ENCODE measurements at regions not wholly inside any gene's neighbourhood (a gene's known extent, or its start where the extent isn't known, plus 50 kb on each side); places are given as distances from the start of the nearest gene placed in this dataset.

- 100% methylated on average over 1 of the region's 4 CpGs for WGBS (ENCODE audit: extremely low coverage, insufficient coverage, low lambda C conversion rate)
- Histone ChIP-seq H3K4me2 (ENCODE audit: low read length) (no peak overlapping the region), H3K27ac (ENCODE audit: low read depth, low read length) (no peak overlapping the region), H2BK5ac (ENCODE audit: low read length) (no peak overlapping the region), H2BK15ac (replicated peaks; ENCODE audit: low read depth) (no peak overlapping the region), H2BK120ac (ENCODE audit: low read depth, low read length) (no peak overlapping the region), H3K4ac (ENCODE audit: low read depth, low read length) (no peak overlapping the region), H3K56ac (ENCODE audit: low read length) (no peak overlapping the region), H3K9ac (ENCODE audit: low read length) (no peak overlapping the region), H2AK5ac (ENCODE audit: low read length) (no peak overlapping the region), H3K79me1 (ENCODE audit: low read length) (no peaks in the 10 kb centered on the region), H4K5ac (ENCODE audit: low read length) (no peak overlapping the region), H4K8ac (ENCODE audit: low read depth, low read length) (no peak overlapping the region), H3K23ac (ENCODE audit: low read length) (no peak overlapping the region), H3K4me3 (ENCODE audit: low read length) (no peak overlapping the region), H3K27me3 (ENCODE audit: insufficient read depth, low read length, poor library complexity) (no peaks in the 10 kb centered on the region), H3K18ac (ENCODE audit: low read length) (no peak overlapping the region), H3K36me3 (ENCODE audit: control insufficient read depth, insufficient read depth, low read length) (no peaks in the 10 kb centered on the region), H3K79me2 (ENCODE audit: control insufficient read depth, insufficient read depth, low read length) (no peaks in the 10 kb centered on the region), H3K4me1 (ENCODE audit: control insufficient read depth, low read depth, low read length) (no peaks in the 10 kb centered on the region)
- DNase-seq: no peak
These were observed 244.1 kb downstream of the LPIN1 start for GRCh38 chr2:11990576-11990975.

DNA sequence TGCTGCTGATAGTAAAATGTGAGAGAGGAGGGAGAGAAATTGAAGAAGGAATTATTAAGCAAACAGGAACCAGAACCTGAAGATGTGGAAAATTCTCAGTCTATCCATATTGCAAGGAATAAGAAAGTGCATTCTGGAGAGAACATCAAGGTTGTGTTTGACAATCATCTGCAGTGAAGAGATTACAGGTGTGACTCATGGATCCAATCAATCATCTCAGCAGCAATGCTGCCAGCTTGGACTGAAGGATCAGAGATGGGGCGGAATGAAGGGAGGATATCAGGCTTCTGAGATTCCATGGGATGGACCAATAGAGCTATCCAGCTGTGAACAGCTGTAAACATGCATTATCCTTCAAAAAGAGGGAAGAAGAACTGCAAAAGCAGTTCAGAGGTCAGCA, 247.3 kb downstream of the LPIN1 start:
- DNase-seq: no peak
- no peak overlapping the region for H3K56ac ChIP-seq (ENCODE audit: low read length)
- H2AK5ac ChIP-seq (ENCODE audit: low read length): no peak overlapping the region
- no peak overlapping the region for H2BK15ac ChIP-seq (replicated peaks; ENCODE audit: low read depth)
- H2BK120ac ChIP-seq (ENCODE audit: low read depth, low read length): no peak overlapping the region
- no peaks in the 10 kb centered on the region for H3K27me3 ChIP-seq (ENCODE audit: insufficient read depth, low read length, poor library complexity)
- no peak overlapping the region for H3K18ac ChIP-seq (ENCODE audit: low read length)
- H3K79me1 ChIP-seq (ENCODE audit: low read length): no peaks in the 10 kb centered on the region
- no peak overlapping the region for H4K5ac ChIP-seq (ENCODE audit: low read length)
- no peak overlapping the region for H3K4me3 ChIP-seq (ENCODE audit: low read length)
- H4K8ac ChIP-seq (ENCODE audit: low read depth, low read length): no peak overlapping the region
- no peak overlapping the region for H3K9ac ChIP-seq (ENCODE audit: low read length)
- no peak overlapping the region for H3K4me2 ChIP-seq (ENCODE audit: low read length)
- WGBS (ENCODE audit: extremely low coverage, insufficient coverage, low lambda C conversion rate): no CpG with 5 or more reads among the region's 1 CpG
- H2BK5ac ChIP-seq (ENCODE audit: low read length): no peak overlapping the region
- no peaks in the 10 kb centered on the region for H3K79me2 ChIP-seq (ENCODE audit: control insufficient read depth, insufficient read depth, low read length)
- H3K4ac ChIP-seq (ENCODE audit: low read depth, low read length): no peak overlapping the region
- H3K27ac ChIP-seq (ENCODE audit: low read depth, low read length): no peak overlapping the region
- H3K4me1 ChIP-seq (ENCODE audit: control insufficient read depth, low read depth, low read length): no peaks in the 10 kb centered on the region
- no peak overlapping the region for H3K23ac ChIP-seq (ENCODE audit: low read length)
- H3K36me3 ChIP-seq (ENCODE audit: control insufficient read depth, insufficient read depth, low read length): no peaks in the 10 kb centered on the region

GRCh38 chr2:11995456-11995855, 249.0 kb downstream of the LPIN1 start:
- no peak overlapping the region for H4K8ac ChIP-seq (ENCODE audit: low read depth, low read length)
- no peaks in the 10 kb centered on the region for H3K4me1 ChIP-seq (ENCODE audit: control insufficient read depth, low read depth, low read length)
- no peaks in the 10 kb centered on the region for H3K27me3 ChIP-seq (ENCODE audit: insufficient read depth, low read length, poor library complexity)
- no peaks in the 10 kb centered on the region for H3K36me3 ChIP-seq (ENCODE audit: control insufficient read depth, insufficient read depth, low read length)
- H3K4ac ChIP-seq (ENCODE audit: low read depth, low read length): no peak overlapping the region
- no peaks in the 10 kb centered on the region for H3K79me2 ChIP-seq (ENCODE audit: control insufficient read depth, insufficient read depth, low read length)
- no peak for DNase-seq
- H2BK15ac ChIP-seq (replicated peaks; ENCODE audit: low read depth): no peak overlapping the region
- no peak overlapping the region for H3K27ac ChIP-seq (ENCODE audit: low read depth, low read length)
- H3K4me2 ChIP-seq (ENCODE audit: low read length): no peak overlapping the region
- no peak overlapping the region for H4K5ac ChIP-seq (ENCODE audit: low read length)
- no peak overlapping the region for H3K23ac ChIP-seq (ENCODE audit: low read length)
- no peak overlapping the region for H2AK5ac ChIP-seq (ENCODE audit: low read length)
- H3K18ac ChIP-seq (ENCODE audit: low read length): no peak overlapping the region
- no peak overlapping the region for H2BK5ac ChIP-seq (ENCODE audit: low read length)
- no peaks in the 10 kb centered on the region for H3K79me1 ChIP-seq (ENCODE audit: low read length)
- H3K4me3 ChIP-seq (ENCODE audit: low read length): no peak overlapping the region
- no peak overlapping the region for H3K56ac ChIP-seq (ENCODE audit: low read length)
- no peak overlapping the region for H2BK120ac ChIP-seq (ENCODE audit: low read depth, low read length)
- H3K9ac ChIP-seq (ENCODE audit: low read length): no peak overlapping the region

DNA sequence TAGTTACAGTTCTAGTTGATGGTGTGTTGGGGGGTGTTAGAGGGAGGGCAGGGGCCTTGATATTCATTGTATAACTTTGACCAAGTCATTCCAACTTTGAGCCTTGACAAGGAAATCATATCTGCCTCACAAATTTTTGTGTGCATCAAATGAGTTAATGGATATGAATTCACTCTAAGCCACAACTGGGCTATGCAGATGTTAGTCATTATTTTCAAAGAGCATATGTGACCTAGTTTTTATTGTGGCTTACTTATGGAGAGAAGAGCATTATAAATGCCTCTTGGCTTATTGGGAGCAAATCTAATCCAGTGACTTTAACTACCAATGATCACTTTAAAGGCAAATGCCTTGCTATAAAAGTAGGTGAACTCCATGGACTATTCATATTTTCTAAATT, 250.2 kb downstream of the LPIN1 start:
- no peak overlapping the region for H3K9ac ChIP-seq (ENCODE audit: low read length)
- H3K79me1 ChIP-seq (ENCODE audit: low read length): no peaks in the 10 kb centered on the region
- H3K27me3 ChIP-seq (ENCODE audit: insufficient read depth, low read length, poor library complexity): no peaks in the 10 kb centered on the region
- H2AK5ac ChIP-seq (ENCODE audit: low read length): no peak overlapping the region
- H2BK15ac ChIP-seq (replicated peaks; ENCODE audit: low read depth): no peak overlapping the region
- H3K27ac ChIP-seq (ENCODE audit: low read depth, low read length): no peak overlapping the region
- H3K23ac ChIP-seq (ENCODE audit: low read length): no peak overlapping the region
- H3K36me3 ChIP-seq (ENCODE audit: control insufficient read depth, insufficient read depth, low read length): no peaks in the 10 kb centered on the region
- no peak overlapping the region for H3K4me2 ChIP-seq (ENCODE audit: low read length)
- no peak overlapping the region for H2BK120ac ChIP-seq (ENCODE audit: low read depth, low read length)
- H3K4me3 ChIP-seq (ENCODE audit: low read length): no peak overlapping the region
- no peaks in the 10 kb centered on the region for H3K79me2 ChIP-seq (ENCODE audit: control insufficient read depth, insufficient read depth, low read length)
- DNase-seq: no peak
- H4K5ac ChIP-seq (ENCODE audit: low read length): no peak overlapping the region
- no peak overlapping the region for H2BK5ac ChIP-seq (ENCODE audit: low read length)
- H3K56ac ChIP-seq (ENCODE audit: low read length): no peak overlapping the region
- no peak overlapping the region for H3K4ac ChIP-seq (ENCODE audit: low read depth, low read length)
- no peak overlapping the region for H3K18ac ChIP-seq (ENCODE audit: low read length)
- no peak overlapping the region for H4K8ac ChIP-seq (ENCODE audit: low read depth, low read length)
- no peaks in the 10 kb centered on the region for H3K4me1 ChIP-seq (ENCODE audit: control insufficient read depth, low read depth, low read length)

GRCh38 chr2:11997142-11997541, 250.7 kb downstream of the LPIN1 start:
- H3K27ac ChIP-seq (ENCODE audit: low read depth, low read length): no peak overlapping the region
- no peaks in the 10 kb centered on the region for H3K27me3 ChIP-seq (ENCODE audit: insufficient read depth, low read length, poor library complexity)
- H2BK120ac ChIP-seq (ENCODE audit: low read depth, low read length): no peak overlapping the region

GRCh38 chr2:11998218-11998617, 251.8 kb downstream of the LPIN1 start:
- Histone ChIP-seq H3K27me3 (ENCODE audit: insufficient read depth, low read length, poor library complexity) (no peaks in the 10 kb centered on the region), H3K18ac (ENCODE audit: low read length) (no peak overlapping the region), H3K36me3 (ENCODE audit: control insufficient read depth, insufficient read depth, low read length) (no peaks in the 10 kb centered on the region), H2BK15ac (replicated peaks; ENCODE audit: low read depth) (no peak overlapping the region), H2BK5ac (ENCODE audit: low read length) (no peak overlapping the region), H3K4me1 (ENCODE audit: control insufficient read depth, low read depth, low read length) (no peaks in the 10 kb centered on the region), H3K4me3 (ENCODE audit: low read length) (no peak overlapping the region), H4K5ac (ENCODE audit: low read length) (no peak overlapping the region), H3K4me2 (ENCODE audit: low read length) (no peak overlapping the region), H3K27ac (ENCODE audit: low read depth, low read length) (no peak overlapping the region), H3K79me1 (ENCODE audit: low read length) (no peaks in the 10 kb centered on the region), H3K4ac (ENCODE audit: low read depth, low read length) (no peak overlapping the region), H3K79me2 (ENCODE audit: control insufficient read depth, insufficient read depth, low read length) (no peaks in the 10 kb centered on the region), H4K8ac (ENCODE audit: low read depth, low read length) (no peak overlapping the region), H3K23ac (ENCODE audit: low read length) (no peak overlapping the region), H3K56ac (ENCODE audit: low read length) (no peak overlapping the region), H2AK5ac (ENCODE audit: low read length) (no peak overlapping the region), H3K9ac (ENCODE audit: low read length) (no peak overlapping the region), H2BK120ac (ENCODE audit: low read depth, low read length) (no peak overlapping the region)
- no CpG with 5 or more reads among the region's 2 CpGs for WGBS (ENCODE audit: extremely low coverage, insufficient coverage, low lambda C conversion rate)
- no peak for DNase-seq

More at GRCh38 chr2:11997142-11997541, 250.7 kb downstream of the LPIN1 start:
- Histone ChIP-seq H3K23ac (ENCODE audit: low read length) (no peak overlapping the region), H3K4ac (ENCODE audit: low read depth, low read length) (no peak overlapping the region), H2BK15ac (replicated peaks; ENCODE audit: low read depth) (no peak overlapping the region), H3K4me3 (ENCODE audit: low read length) (no peak overlapping the region), H4K5ac (ENCODE audit: low read length) (no peak overlapping the region), H2BK5ac (ENCODE audit: low read length) (no peak overlapping the region), H3K79me1 (ENCODE audit: low read length) (no peaks in the 10 kb centered on the region), H3K56ac (ENCODE audit: low read length) (no peak overlapping the region), H3K36me3 (ENCODE audit: control insufficient read depth, insufficient read depth, low read length) (no peaks in the 10 kb centered on the region), H4K8ac (ENCODE audit: low read depth, low read length) (no peak overlapping the region), H3K79me2 (ENCODE audit: control insufficient read depth, insufficient read depth, low read length) (no peaks in the 10 kb centered on the region), H3K18ac (ENCODE audit: low read length) (no peak overlapping the region), H3K4me2 (ENCODE audit: low read length) (no peak overlapping the region), H3K9ac (ENCODE audit: low read length) (no peak overlapping the region), H2AK5ac (ENCODE audit: low read length) (no peak overlapping the region), H3K4me1 (ENCODE audit: control insufficient read depth, low read depth, low read length) (no peaks in the 10 kb centered on the region)
- DNase-seq: no peak

Measured in mesendoderm (in vitro differentiated cells).